ENCODE measurements at regions not wholly inside any gene's neighbourhood (a gene's known extent, or its start where the extent isn't known, plus 50 kb on each side); places are given as distances from the start of the nearest gene placed in this dataset.

- Histone ChIP-seq H3K27ac (ENCODE audit: poor library complexity, severe bottlenecking) (no peak overlapping the region), H3K27me3 (ENCODE audit: insufficient read depth, poor library complexity, severe bottlenecking) (no peaks in the 10 kb centered on the region), H3K4me1 (ENCODE audit: insufficient read depth, poor library complexity, severe bottlenecking) (no peaks in the 10 kb centered on the region), H3K36me3 (ENCODE audit: low read depth) (no peaks in the 10 kb centered on the region), H3K9me3 (ENCODE audit: severe bottlenecking) (no peaks in the 10 kb centered on the region), H3K4me3 (ENCODE audit: severe bottlenecking) (no peak overlapping the region)
- DNase-seq (ENCODE audit: low spot score) (no peak), ATAC-seq (ENCODE audit: low read depth) (no peak)
- no peak for TF ChIP-seq CTCF (IDR thresholded peaks at IDR 0.05; ENCODE audit: poor library complexity, severe bottlenecking)
Observed at GRCh38 chr5:116378007-116378776, 196.4 kb downstream of the SEMA6A start.

- Histone ChIP-seq H3K4me1 (ENCODE audit: insufficient read depth, poor library complexity, severe bottlenecking) (no peaks in the 10 kb centered on the region), H3K27ac (ENCODE audit: poor library complexity, severe bottlenecking) (no peak overlapping the region), H3K9me3 (ENCODE audit: severe bottlenecking) (no peaks in the 10 kb centered on the region), H3K27me3 (ENCODE audit: insufficient read depth, poor library complexity, severe bottlenecking) (no peaks in the 10 kb centered on the region), H3K4me3 (ENCODE audit: severe bottlenecking) (no peak overlapping the region), H3K36me3 (ENCODE audit: low read depth) (no peaks in the 10 kb centered on the region)
- DNase-seq (ENCODE audit: low spot score): no peak
- no peak for TF ChIP-seq CTCF (IDR thresholded peaks at IDR 0.05; ENCODE audit: poor library complexity, severe bottlenecking)
- no peak for ATAC-seq (ENCODE audit: low read depth)
Observed at GRCh38 chr5:116377276-116378006, 197.2 kb downstream of the SEMA6A start.

GRCh38 chr5:116375926-116376325 lies 198.7 kb downstream of the SEMA6A start:
- TF ChIP-seq CTCF (IDR thresholded peaks at IDR 0.05; ENCODE audit: poor library complexity, severe bottlenecking): no peak
- no peaks in the 10 kb centered on the region for H3K9me3 ChIP-seq (ENCODE audit: severe bottlenecking)
- no peak overlapping the region for H3K27ac ChIP-seq (ENCODE audit: poor library complexity, severe bottlenecking)
- H3K4me3 ChIP-seq (ENCODE audit: severe bottlenecking): no peak overlapping the region
- no peaks in the 10 kb centered on the region for H3K4me1 ChIP-seq (ENCODE audit: insufficient read depth, poor library complexity, severe bottlenecking)
- H3K27me3 ChIP-seq (ENCODE audit: insufficient read depth, poor library complexity, severe bottlenecking): no peaks in the 10 kb centered on the region
- no peaks in the 10 kb centered on the region for H3K36me3 ChIP-seq (ENCODE audit: low read depth)
- ATAC-seq (ENCODE audit: low read depth): no peak
- DNase-seq (ENCODE audit: low spot score): no peak

GRCh38 chr5:116374434-116374852 lies 200.2 kb downstream of the SEMA6A start:
- Histone ChIP-seq H3K36me3 (ENCODE audit: low read depth) (no peaks in the 10 kb centered on the region), H3K9me3 (ENCODE audit: severe bottlenecking) (no peaks in the 10 kb centered on the region), H3K4me1 (ENCODE audit: insufficient read depth, poor library complexity, severe bottlenecking) (no peaks in the 10 kb centered on the region), H3K4me3 (ENCODE audit: severe bottlenecking) (no peak overlapping the region), H3K27ac (ENCODE audit: poor library complexity, severe bottlenecking) (no peak overlapping the region), H3K27me3 (ENCODE audit: insufficient read depth, poor library complexity, severe bottlenecking) (no peaks in the 10 kb centered on the region)
- TF ChIP-seq CTCF (IDR thresholded peaks at IDR 0.05; ENCODE audit: poor library complexity, severe bottlenecking): no peak
- DNase-seq (ENCODE audit: low spot score): no peak
- no peak for ATAC-seq (ENCODE audit: low read depth)

Measured in RWPE2 (cell line).